ENCODE measurements at regions not wholly inside any gene's neighbourhood (a gene's known extent, or its start where the extent isn't known, plus 50 kb on each side); places are given as distances from the start of the nearest gene placed in this dataset.

GRCh38 chr13:88263808-88264207 is 592.6 kb downstream of the SLITRK5 start:
- DNase-seq (ENCODE audit: low spot score): no peak
- no peaks in the 10 kb centered on the region for H3K4me1 ChIP-seq (ENCODE audit: control insufficient read depth in 4 of 4, insufficient read depth in 4 of 4, low read length in 3 of 4)
- WGBS: 78% methylated on average over 3 of the region's 3 CpGs
- TF ChIP-seq NR2F2 (IDR thresholded peaks at IDR 0.05) (no peak), JUND (IDR thresholded peaks at IDR 0.05) (no peak), FOXA1 (IDR thresholded peaks at IDR 0.05) (no peak), FOXA2 (IDR thresholded peaks at IDR 0.05) (no peak), MAX (IDR thresholded peaks at IDR 0.05) (no peak), GABPA (IDR thresholded peaks at IDR 0.05 in 1 of 2, conservative IDR thresholded peaks at IDR 0.05 in 1 of 2) (no peak), HNF4A (conservative IDR thresholded peaks at IDR 0.05) (no peak), CTCF (IDR thresholded peaks at IDR 0.05; ENCODE audit: low read depth, low read length, missing input control) (no peak), EGR1 (IDR thresholded peaks at IDR 0.05; ENCODE audit: low read depth in 2 of 2) (no peak), YY1 (IDR thresholded peaks at IDR 0.05) (no peak)
- no peak overlapping the region for H3K9ac ChIP-seq (ENCODE audit: low read depth in 1 of 2, low read length in 2 of 2)
- H3K9me3 ChIP-seq (ENCODE audit: control insufficient read depth in 4 of 4, low read length in 3 of 4): no peaks in the 10 kb centered on the region
- H3K27me3 ChIP-seq (ENCODE audit: control insufficient read depth in 4 of 4, insufficient read depth in 4 of 4, low read length in 3 of 4): no peaks in the 10 kb centered on the region
- H3K4me3 ChIP-seq (ENCODE audit: low read depth in 1 of 3, low read length in 3 of 3): no peak overlapping the region
- H3K36me3 ChIP-seq (ENCODE audit: control insufficient read depth in 4 of 4, insufficient read depth in 3 of 4, low read depth in 1 of 4, low read length in 3 of 4): no peaks in the 10 kb centered on the region
- no peak overlapping the region for H3K27ac ChIP-seq (ENCODE audit: low read depth in 1 of 2, low read length in 2 of 2)

- TF ChIP-seq ZBTB33 (IDR thresholded peaks at IDR 0.05): no peak
- TF ChIP-seq CTCF (IDR thresholded peaks at IDR 0.05; ENCODE audit: low read depth, low read length, missing input control): no peak
- no peak for TF ChIP-seq GABPA (IDR thresholded peaks at IDR 0.05 in 1 of 2, conservative IDR thresholded peaks at IDR 0.05 in 1 of 2)
- TF ChIP-seq RXRA (IDR thresholded peaks at IDR 0.05): no peak
- TF ChIP-seq NR2F2 (IDR thresholded peaks at IDR 0.05): no peak
- TF ChIP-seq REST (IDR thresholded peaks at IDR 0.05): no peak
- TF ChIP-seq HNF4G (IDR thresholded peaks at IDR 0.05): no peak
- TF ChIP-seq FOXA2 (IDR thresholded peaks at IDR 0.05): no peak
Observed at GRCh38 chr13:88281841-88282240, 610.7 kb downstream of the SLITRK5 start.

More at GRCh38 chr13:88281841-88282240, 610.7 kb downstream of the SLITRK5 start:
- H3K36me3 ChIP-seq (ENCODE audit: control insufficient read depth in 4 of 4, insufficient read depth in 3 of 4, low read depth in 1 of 4, low read length in 3 of 4): no peaks in the 10 kb centered on the region
- no peak overlapping the region for H3K27ac ChIP-seq (ENCODE audit: low read depth in 1 of 2, low read length in 2 of 2)
- 48% methylated on average over 3 of the region's 3 CpGs for WGBS
- H3K4me3 ChIP-seq (ENCODE audit: low read depth in 1 of 3, low read length in 3 of 3): no peak overlapping the region
- no peaks in the 10 kb centered on the region for H3K4me1 ChIP-seq (ENCODE audit: control insufficient read depth in 4 of 4, insufficient read depth in 4 of 4, low read length in 3 of 4)
- no peak overlapping the region for H3K9ac ChIP-seq (ENCODE audit: low read depth in 1 of 2, low read length in 2 of 2)
- DNase-seq (ENCODE audit: low spot score): no peak
- no peaks in the 10 kb centered on the region for H3K9me3 ChIP-seq (ENCODE audit: control insufficient read depth in 4 of 4, low read length in 3 of 4)
- H3K27me3 ChIP-seq (ENCODE audit: control insufficient read depth in 4 of 4, insufficient read depth in 4 of 4, low read length in 3 of 4): no peaks in the 10 kb centered on the region

Data from liver (tissue), 8 donors.